Astrocyte (in vitro differentiated cells and primary cell): ENCODE measurements at regions not wholly inside any gene's neighbourhood (a gene's known extent, or its start where the extent isn't known, plus 50 kb on each side); places are given as distances from the start of the nearest gene placed in this dataset.

Source experiments
- DNase-seq: peaks from one replicate; pipeline ENCODE4 v3.0.0-alpha.2; 2010; ENCODE audit warnings: low read depth
- FAIRE-seq: peaks from 2 replicates; lab custom pipeline; 2011; peaks lifted over from hg19 to GRCh38; lab: Jason Lieb, UNC
- H2AFZ ChIP-seq: 2 replicates; pipeline ENCODE4 v1.6.0; 2012; ENCODE audit warnings: low read depth, low read length, inconsistent platforms
- H3K27ac ChIP-seq: 2 replicates; pipeline ENCODE4 v1.5.1; 2011; ENCODE audit warnings: low read depth, low read length, inconsistent platforms
- H3K27me3 ChIP-seq: 2 replicates; pipeline ENCODE4 v1.6.0; 2011; ENCODE audit warnings: low read length, inconsistent platforms; ENCODE audit not compliant: insufficient read depth
- H3K36me3 ChIP-seq: 2 replicates; pipeline ENCODE4 v1.5.1; 2011; ENCODE audit warnings: low read length, inconsistent platforms; ENCODE audit not compliant: insufficient read depth
- H3K4me1 ChIP-seq: 2 replicates; pipeline ENCODE4 v1.5.1; 2011; ENCODE audit warnings: low read length, inconsistent platforms; ENCODE audit not compliant: insufficient read depth
- H3K4me2 ChIP-seq: 2 replicates; pipeline ENCODE4 v1.6.0; 2012; ENCODE audit warnings: low read length, inconsistent platforms
- H3K4me3 ChIP-seq: 2 replicates; pipeline ENCODE4 v1.5.1; 2011; ENCODE audit warnings: low read depth, mild to moderate bottlenecking, low read length, inconsistent platforms; ENCODE audit not compliant: insufficient read depth
- H3K79me2 ChIP-seq: 2 replicates; pipeline ENCODE4 v1.6.0; 2012; ENCODE audit warnings: mild to moderate bottlenecking, low read length, inconsistent platforms; ENCODE audit not compliant: insufficient read depth
- H3K9ac ChIP-seq: 2 replicates; pipeline ENCODE4 v1.6.0; 2012; ENCODE audit warnings: mild to moderate bottlenecking, low read length, inconsistent platforms
- H3K9me3 ChIP-seq: 2 replicates; pipeline ENCODE4 v1.5.1; 2012; ENCODE audit warnings: low read depth, mild to moderate bottlenecking, low read length, inconsistent platforms; ENCODE audit not compliant: insufficient read depth
- H4K20me1 ChIP-seq: 2 replicates; pipeline ENCODE4 v1.6.0; 2012; ENCODE audit warnings: low read length, inconsistent platforms; ENCODE audit not compliant: insufficient read depth
- H3K27ac Mint-ChIP-seq: one replicate; pipeline ENCODE4 v1.8.0; 2021; ENCODE audit warnings: mild to moderate bottlenecking, mixed read lengths; ENCODE audit not compliant: unreplicated experiment
- H3K27me3 Mint-ChIP-seq: one replicate; pipeline ENCODE4 v1.8.0; 2021; ENCODE audit warnings: low read depth, mixed read lengths; ENCODE audit not compliant: unreplicated experiment
- H3K36me3 Mint-ChIP-seq: one replicate; pipeline ENCODE4 v1.8.0; 2021; ENCODE audit warnings: low read depth, mixed read lengths; ENCODE audit not compliant: unreplicated experiment
- H3K4me1 Mint-ChIP-seq: one replicate; pipeline ENCODE4 v1.8.0; 2021; ENCODE audit warnings: low read depth, mixed read lengths; ENCODE audit not compliant: unreplicated experiment
- H3K4me3 Mint-ChIP-seq: one replicate; pipeline ENCODE4 v1.8.0; 2021; ENCODE audit warnings: mild to moderate bottlenecking, moderate library complexity, mixed read lengths; ENCODE audit not compliant: unreplicated experiment
- H3K9me3 Mint-ChIP-seq: one replicate; pipeline ENCODE4 v1.8.0; 2021; ENCODE audit warnings: mild to moderate bottlenecking, mixed read lengths; ENCODE audit not compliant: unreplicated experiment
- CTCF ChIP-seq: IDR thresholded peaks from 2 replicates; pipeline ENCODE4 v1.5.1; 2011; ENCODE audit warnings: low read depth, mild to moderate bottlenecking, inconsistent platforms, low read length, moderate library complexity; ENCODE audit not compliant: insufficient read depth
- EZH2 ChIP-seq: IDR thresholded peaks from 2 replicates; pipeline ENCODE4 v1.6.1; 2012; ENCODE audit warnings: mild to moderate bottlenecking, low read length, inconsistent platforms; ENCODE audit not compliant: insufficient read depth

DNA sequence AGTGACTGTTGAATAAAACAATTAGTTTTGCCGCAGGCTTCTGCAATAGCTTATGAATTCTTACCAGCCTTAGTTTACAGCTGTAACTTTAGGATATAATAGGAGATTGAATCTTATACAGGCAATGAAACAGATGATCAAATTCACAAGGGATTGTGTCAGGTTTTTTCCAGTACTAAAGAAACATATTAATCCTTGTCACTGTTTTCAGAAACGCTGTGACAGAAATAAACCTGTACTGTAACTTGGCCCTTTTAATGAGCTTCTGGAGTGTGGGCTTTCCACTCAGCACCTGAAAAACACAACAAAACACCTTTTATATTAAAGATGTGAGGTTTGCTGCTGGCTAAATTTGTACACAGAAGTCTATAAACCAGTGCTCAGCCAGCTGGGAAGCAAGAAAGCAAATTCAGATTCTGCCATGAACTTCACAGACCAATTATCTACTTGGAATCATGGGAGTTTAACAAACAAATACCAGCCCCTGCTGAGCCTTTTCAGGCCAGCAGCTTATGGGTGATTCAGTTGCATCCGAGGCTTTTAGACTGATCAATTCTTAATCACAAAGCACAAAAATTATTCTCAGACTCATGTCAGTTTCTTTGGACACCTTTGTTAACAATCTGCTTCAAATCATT lies 109.5 kb downstream of the FOXG1 start:
- Histone ChIP-seq H3K9me3 (no peaks in the 10 kb centered on the region), H3K79me2 (no peaks in the 10 kb centered on the region), H2AFZ (peak overlapping the region; percentile 15), H3K36me3 (no peaks in the 10 kb centered on the region), H4K20me1 (no peaks in the 10 kb centered on the region), H3K27me3 (no peaks in the 10 kb centered on the region), H3K4me1 (no peaks in the 10 kb centered on the region), H3K4me3 (no peak overlapping the region), H3K4me2 (no peak overlapping the region), H3K27ac (no peak overlapping the region), H3K9ac (no peak overlapping the region)
- H3K9me3 Mint-ChIP-seq = no peaks in the 10 kb centered on the region
- DNase-seq = no peak
- no peak for FAIRE-seq
- H3K36me3 Mint-ChIP-seq = no peaks in the 10 kb centered on the region
- H3K4me3 Mint-ChIP-seq = no peak overlapping the region
- no peaks in the 10 kb centered on the region for H3K4me1 Mint-ChIP-seq
- H3K27ac Mint-ChIP-seq = no peak overlapping the region
- no peak for TF ChIP-seq CTCF
- no peak for TF ChIP-seq EZH2
- H3K27me3 Mint-ChIP-seq = no peaks in the 10 kb centered on the region

- no peak overlapping the region for H3K27ac ChIP-seq
- Mint-ChIP-seq H3K27ac (no peak overlapping the region), H3K4me1 (no peaks in the 10 kb centered on the region), H3K4me3 (no peak overlapping the region), H3K27me3 (no peaks in the 10 kb centered on the region), H3K9me3 (no peaks in the 10 kb centered on the region), H3K36me3 (no peaks in the 10 kb centered on the region)
- H3K79me2 ChIP-seq = no peaks in the 10 kb centered on the region
- H2AFZ ChIP-seq = no peak overlapping the region
- TF ChIP-seq CTCF = no peak
- no peak for TF ChIP-seq EZH2
- FAIRE-seq (no peak), DNase-seq (no peak)
- H3K4me3 ChIP-seq = no peak overlapping the region
- no peaks in the 10 kb centered on the region for H3K4me1 ChIP-seq
- no peak overlapping the region for H3K4me2 ChIP-seq
- H3K9me3 ChIP-seq = no peaks in the 10 kb centered on the region
- no peaks in the 10 kb centered on the region for H3K27me3 ChIP-seq
- H3K9ac ChIP-seq = no peak overlapping the region
- H4K20me1 ChIP-seq = no peaks in the 10 kb centered on the region
- H3K36me3 ChIP-seq = no peaks in the 10 kb centered on the region
Measured at GRCh38 chr14:28876572-28876945, 110.0 kb downstream of the FOXG1 start.

- no peaks in the 10 kb centered on the region for H3K27me3 Mint-ChIP-seq
- H3K4me1 ChIP-seq = no peaks in the 10 kb centered on the region
- TF ChIP-seq EZH2 (no peak), CTCF (no peak)
- H3K4me2 ChIP-seq = no peak overlapping the region
- H3K9me3 ChIP-seq = no peaks in the 10 kb centered on the region
- no peak overlapping the region for H3K4me3 Mint-ChIP-seq
- no peaks in the 10 kb centered on the region for H3K36me3 ChIP-seq
- DNase-seq = no peak
- H3K27ac ChIP-seq = no peak overlapping the region
- H3K79me2 ChIP-seq = no peaks in the 10 kb centered on the region
- H2AFZ ChIP-seq = no peak overlapping the region
- no peak overlapping the region for H3K9ac ChIP-seq
- no peaks in the 10 kb centered on the region for H3K27me3 ChIP-seq
- no peak overlapping the region for H3K27ac Mint-ChIP-seq
- H4K20me1 ChIP-seq = no peaks in the 10 kb centered on the region
- H3K4me3 ChIP-seq = no peak overlapping the region
- no peaks in the 10 kb centered on the region for H3K36me3 Mint-ChIP-seq
- no peaks in the 10 kb centered on the region for H3K9me3 Mint-ChIP-seq
- FAIRE-seq = peak; percentile 20
- H3K4me1 Mint-ChIP-seq = no peaks in the 10 kb centered on the region
Measured at GRCh38 chr14:28877923-28878322, 111.3 kb downstream of the FOXG1 start.
